Hypothalamus (tissue), 51 donors: ENCODE measurements at regions not wholly inside any gene's neighbourhood (a gene's known extent, or its start where the extent isn't known, plus 50 kb on each side); places are given as distances from the start of the nearest gene placed in this dataset.
"Not testable (repeated sequence)": the region's sequence is repeated elsewhere in the genome, so short reads cannot be mapped to it uniquely, and the experiment has no call there.

Experiments
- DNase-seq, 51 donors: peaks; one replicate each; lab custom pipeline; 2025; lab: John Stamatoyannopoulos, UW

DNA sequence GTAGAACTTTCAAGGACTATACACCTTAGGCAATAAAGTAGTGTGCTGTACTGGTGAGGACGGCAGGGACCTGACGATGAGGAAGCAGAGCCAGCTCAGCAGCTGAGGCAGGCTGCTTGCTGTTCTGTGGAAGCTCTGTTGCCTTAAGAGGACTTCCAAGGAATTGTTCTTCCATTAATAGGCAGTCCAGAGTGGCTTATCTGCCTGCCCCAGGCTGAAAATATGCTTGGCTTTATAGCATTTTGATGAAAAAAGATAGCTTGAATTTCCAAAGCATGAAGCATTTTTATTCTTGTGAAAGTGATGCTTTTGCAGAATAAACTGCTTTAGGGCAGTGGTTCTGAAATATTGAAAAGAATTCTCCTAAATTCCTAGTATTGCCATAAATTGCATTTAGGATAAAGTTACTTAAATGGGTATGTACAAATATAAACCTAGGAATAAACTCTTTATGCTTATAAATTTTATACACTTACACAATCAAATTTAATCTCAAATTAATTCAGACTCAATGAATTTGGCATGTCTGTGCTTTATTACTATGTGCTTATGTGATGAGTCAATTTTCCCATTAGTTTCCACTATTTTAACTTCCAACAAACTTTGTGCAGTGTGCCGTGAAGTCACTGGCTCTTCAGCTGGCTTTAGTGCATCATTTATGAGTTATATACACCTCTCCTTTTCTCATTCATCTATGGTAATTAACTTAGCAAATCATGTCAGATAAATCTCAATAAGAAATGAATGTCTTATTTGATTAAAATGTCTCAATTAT is 231.0 kb upstream of the RASGRP1 start:
- no peak for DNase-seq

DNA sequence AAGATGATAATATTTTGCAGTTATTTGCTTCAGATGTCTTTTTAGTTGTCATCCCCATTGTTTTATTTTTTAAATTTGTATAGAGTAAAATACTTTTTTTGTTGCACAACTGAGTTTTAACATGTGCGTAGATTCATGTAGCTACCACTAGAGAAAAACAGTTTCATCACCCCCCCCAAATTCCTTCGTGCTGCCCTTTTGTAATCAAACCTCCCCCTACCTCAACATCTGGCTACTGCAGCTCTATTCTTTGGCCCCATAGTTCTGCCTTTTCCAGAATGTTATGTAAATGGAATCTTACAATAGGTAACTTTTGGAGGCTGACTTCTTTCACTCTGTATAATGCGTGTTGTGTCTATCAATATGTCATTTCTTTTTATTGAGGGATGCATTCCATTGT is 232.0 kb upstream of the RASGRP1 start:
- no peak for DNase-seq

GRCh38 chr15:38797506-38797905 is 232.9 kb upstream of the RASGRP1 start:
- not testable (repeated sequence) for DNase-seq

GRCh38 chr15:38799202-38799601 is 234.6 kb upstream of the RASGRP1 start:
- not testable (repeated sequence) for DNase-seq

GRCh38 chr15:38809621-38810020 is 245.0 kb upstream of the RASGRP1 start:
- no peak for DNase-seq

DNA sequence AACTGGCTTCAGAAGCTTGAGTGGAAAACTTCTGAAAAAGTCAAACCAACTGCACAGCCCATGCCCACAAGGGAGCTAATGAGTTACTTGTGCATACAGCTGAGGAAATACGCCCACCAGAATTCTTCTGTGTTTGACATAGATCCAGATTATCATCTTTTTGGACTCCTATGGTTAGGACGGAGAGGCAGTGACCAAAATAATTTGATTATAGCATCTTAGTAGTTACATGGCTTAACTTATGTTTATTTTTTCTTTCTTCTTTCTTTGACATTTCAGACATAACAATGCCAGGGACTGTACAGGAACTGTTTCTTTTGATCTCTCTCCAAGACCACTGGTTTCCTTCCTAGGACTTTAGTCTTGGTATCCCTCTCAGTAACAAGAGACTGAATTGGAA is 246.1 kb upstream of the RASGRP1 start:
- DNase-seq, result no peak

GRCh38 chr15:38814254-38814653 is 249.6 kb upstream of the RASGRP1 start:
- DNase-seq, result not testable (repeated sequence)

- no peak for DNase-seq
Observed at GRCh38 chr15:38814891-38815290, 250.3 kb upstream of the RASGRP1 start.

DNA sequence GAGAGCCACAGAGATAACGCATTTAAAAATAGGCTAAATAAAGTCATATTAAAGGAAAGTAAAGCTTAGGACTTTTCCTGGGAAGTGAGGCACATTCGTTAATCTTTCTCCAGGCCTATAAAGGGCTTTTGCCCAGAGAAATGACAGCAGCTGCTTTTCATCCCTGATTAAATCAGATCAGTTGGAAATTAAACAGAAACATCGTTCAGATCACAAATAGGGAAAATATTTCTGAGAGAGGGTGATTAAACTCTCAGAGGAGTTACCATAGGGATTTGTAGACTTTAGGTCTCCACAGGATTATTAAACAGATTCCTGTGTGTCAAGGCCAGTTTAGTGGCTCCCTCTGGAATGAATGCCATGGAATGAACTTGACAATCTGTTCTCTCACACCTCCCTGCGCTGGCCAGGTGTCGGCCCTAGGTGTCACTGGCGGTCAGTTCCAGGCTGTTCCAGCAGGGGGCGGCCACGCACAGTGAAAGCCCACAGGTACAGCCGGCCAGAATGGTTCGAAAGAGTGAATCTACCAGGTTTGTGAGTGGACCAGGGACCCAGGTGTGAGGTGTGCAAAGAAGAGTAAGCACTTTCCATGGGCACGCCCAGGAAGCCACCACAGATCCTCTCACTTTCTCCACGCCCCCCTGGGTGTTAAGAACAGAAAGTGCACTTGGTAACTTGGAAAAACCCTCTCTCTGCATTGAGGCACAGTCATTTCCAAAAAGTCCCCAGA is 253.0 kb upstream of the RASGRP1 start:
- DNase-seq, result peak in 47 of 51 donors; percentile 3 to 79 (median 43)

DNA sequence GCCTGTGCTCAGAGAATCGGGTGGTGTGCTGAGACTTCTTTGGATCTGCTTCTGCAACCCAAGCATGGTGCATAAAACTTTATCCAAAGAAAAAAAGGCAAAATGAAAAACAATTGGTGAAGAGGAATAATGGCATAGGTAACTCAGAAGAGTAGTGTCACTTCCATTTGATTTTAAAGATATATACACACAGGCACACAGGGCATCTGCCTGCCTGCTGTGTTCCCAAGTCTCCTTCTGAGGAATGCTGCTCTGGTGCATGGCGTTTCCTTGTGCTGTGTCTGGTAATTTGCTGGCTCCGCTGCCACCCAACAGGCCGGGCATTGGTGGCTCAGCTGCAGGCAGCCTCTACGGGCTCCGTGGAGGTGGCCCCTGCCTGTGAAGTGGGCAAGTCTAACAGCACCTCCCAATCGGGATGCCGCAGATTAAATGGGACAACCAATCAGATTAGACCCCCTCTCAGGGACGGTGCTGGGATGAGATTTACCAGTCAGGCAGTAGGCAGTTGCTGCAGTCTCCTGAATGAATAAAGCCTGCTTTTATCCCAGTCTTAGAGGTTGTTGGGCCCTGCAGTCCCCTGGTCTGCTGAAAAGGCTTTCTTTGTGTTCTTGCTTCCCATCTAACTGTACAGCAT is 253.7 kb upstream of the RASGRP1 start:
- DNase-seq, result peak in 22 of 51 donors; percentile 0 to 28 (median 5)

GRCh38 chr15:38819387-38819950 is 254.9 kb upstream of the RASGRP1 start:
- no peak for DNase-seq

DNA sequence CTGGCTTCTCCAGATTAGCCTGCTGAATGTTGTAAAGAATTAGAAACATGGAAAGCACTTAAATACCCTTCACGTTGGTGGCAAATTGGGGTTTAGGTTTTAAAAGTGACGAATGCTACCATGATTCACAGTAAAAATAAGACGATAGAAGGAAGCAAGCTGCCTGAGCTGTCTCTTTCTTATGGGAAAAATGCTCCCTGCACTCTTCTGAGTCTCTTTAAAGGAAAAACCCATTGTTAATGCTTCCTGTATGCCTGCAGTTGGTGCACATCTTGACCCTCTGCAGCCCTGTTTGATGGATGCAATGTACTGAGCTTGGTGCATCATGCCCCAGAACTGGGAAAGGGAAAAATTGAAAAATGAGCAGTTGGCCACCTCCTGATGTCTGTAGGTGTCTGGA is 258.6 kb upstream of the RASGRP1 start:
- no peak for DNase-seq

- DNase-seq, result no peak
Observed at GRCh38 chr15:38824719-38825118, 260.1 kb upstream of the RASGRP1 start.

DNA sequence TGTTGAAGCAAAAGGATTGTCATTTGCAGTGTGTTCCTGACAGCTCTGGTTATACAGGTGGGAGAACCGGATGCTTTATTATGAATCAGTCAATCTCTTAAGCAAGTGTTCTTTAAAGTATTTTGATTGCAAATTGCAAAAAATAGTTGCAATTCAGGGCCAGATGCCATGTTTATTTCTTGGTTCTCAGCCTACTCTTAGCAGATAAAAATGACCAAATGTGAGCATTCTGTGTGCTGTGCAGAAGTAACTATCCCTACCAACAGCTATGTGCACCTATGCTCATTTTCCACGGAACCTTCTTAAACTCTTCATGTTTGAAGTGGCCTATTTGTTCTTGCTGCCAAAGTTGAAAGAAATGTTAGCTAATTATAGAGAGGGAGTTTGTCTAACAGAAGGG is 262.3 kb upstream of the RASGRP1 start:
- no peak for DNase-seq

DNA sequence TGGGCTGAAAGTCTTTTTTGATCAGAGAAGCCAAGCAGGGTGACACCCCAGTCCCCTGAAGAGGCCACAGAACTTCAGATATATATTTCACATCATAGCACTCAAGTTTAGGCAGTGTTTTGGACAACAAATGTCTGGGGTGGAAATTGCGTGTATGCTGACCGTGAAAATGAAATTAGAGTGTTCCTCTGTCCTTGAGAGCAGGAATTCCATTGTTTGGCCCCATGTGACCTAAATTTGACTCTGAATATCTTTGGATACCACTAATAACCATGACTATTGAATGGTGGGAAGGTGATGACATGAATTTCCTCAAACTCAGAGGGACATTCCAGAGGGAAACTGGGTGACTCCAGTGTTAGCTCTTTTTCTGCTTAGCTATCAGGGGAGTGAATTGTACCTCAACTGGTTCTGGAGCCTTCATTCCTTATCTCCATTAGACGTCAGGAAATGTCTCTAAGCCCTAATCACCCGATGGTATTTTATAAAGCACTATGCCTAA is 263.5 kb upstream of the RASGRP1 start:
- DNase-seq, result no peak

- no peak for DNase-seq
Observed at GRCh38 chr15:38829086-38829485, 264.5 kb upstream of the RASGRP1 start.

DNA sequence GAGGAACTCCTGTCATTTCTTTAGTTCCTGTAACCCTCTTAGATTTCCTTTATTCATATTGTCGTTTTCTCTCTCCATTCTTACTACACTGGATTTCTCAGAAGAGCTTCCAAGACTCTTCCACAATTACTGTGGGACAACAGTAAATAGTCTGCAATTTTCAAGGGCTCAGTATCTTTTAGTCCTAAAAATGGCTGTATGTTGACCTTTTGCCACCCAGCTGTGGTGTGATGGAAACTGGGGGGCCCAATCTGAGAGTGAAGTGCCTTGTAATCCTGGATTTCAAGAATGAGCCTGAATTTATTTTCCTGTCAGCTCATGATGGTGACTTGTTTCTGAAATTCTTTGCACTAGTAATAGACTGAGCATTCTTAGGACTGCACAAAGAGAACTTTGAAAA is 277.6 kb upstream of the RASGRP1 start:
- no peak for DNase-seq

- DNase-seq, result no peak
Observed at GRCh38 chr15:38843051-38843501, 278.5 kb upstream of the RASGRP1 start.

DNA sequence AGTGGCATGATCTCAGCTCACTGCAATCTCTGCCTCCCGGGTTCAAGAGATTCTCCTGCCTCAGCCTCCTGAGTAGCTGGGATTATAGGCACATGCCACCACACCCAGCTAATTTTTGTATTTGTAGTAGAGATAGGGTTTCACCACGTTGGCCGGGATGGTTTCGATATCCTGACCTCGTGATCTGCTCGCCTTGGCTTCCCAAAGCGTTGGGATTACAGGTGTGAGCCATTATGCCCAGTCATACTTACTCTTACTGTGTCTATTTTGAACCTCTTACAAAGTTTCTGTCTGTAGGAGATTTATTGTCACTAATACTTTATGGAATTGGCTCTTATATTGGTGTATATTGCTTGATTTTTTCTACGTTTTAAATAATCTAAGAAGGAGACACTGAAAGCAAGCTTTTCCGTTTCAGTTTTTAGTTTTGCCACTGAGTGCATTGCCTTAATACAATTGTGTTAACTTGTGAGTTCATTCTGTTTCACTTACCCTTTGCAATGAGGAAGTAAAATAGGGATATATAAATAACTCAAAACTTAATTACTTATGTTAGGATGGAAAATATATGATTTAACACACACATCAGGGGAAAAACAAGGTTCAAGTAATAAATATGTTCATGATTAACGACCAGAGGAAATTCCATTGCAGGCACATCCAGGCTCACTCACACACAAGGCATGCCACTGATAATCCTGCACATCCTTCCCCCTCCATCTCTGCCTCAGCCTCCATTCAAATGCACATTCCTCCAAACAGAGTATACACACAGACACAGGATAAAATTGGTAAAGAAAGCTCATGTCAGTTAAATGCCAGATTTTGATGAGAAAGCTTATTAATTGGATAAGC is 279.3 kb upstream of the RASGRP1 start:
- no peak for DNase-seq

GRCh38 chr15:38844736-38845135 is 280.1 kb upstream of the RASGRP1 start:
- no peak for DNase-seq
